ENCODE measurements at regions not wholly inside any gene's neighbourhood (a gene's known extent, or its start where the extent isn't known, plus 50 kb on each side); places are given as distances from the start of the nearest gene placed in this dataset.

GRCh38 chr10:53597835-53598251, 825.3 kb upstream of the MBL2 start:
- H3K27ac ChIP-seq: no peak overlapping the region

GRCh38 chr10:53580465-53580864, 807.9 kb upstream of the MBL2 start:
- no peak overlapping the region for H3K27ac ChIP-seq
- no peak for TF ChIP-seq ZFX (IDR thresholded peaks at IDR 0.05; ENCODE audit: borderline replicate concordance)
- TF ChIP-seq CTCF (IDR thresholded peaks at IDR 0.05): no peak

More at GRCh38 chr10:53597835-53598251, 825.3 kb upstream of the MBL2 start:
- TF ChIP-seq ZFX (IDR thresholded peaks at IDR 0.05; ENCODE audit: borderline replicate concordance) (no peak), CTCF (IDR thresholded peaks at IDR 0.05) (no peak)

- H3K27ac ChIP-seq: no peak overlapping the region
- TF ChIP-seq ZFX (IDR thresholded peaks at IDR 0.05; ENCODE audit: borderline replicate concordance) (no peak), CTCF (IDR thresholded peaks at IDR 0.05) (no peak)
Observed at GRCh38 chr10:53579773-53580172, 807.2 kb upstream of the MBL2 start.

GRCh38 chr10:53574024-53574423, 801.4 kb upstream of the MBL2 start:
- H3K27ac ChIP-seq: no peak overlapping the region
- TF ChIP-seq CTCF (IDR thresholded peaks at IDR 0.05) (no peak), ZFX (IDR thresholded peaks at IDR 0.05; ENCODE audit: borderline replicate concordance) (no peak)

GRCh38 chr10:53573498-53573897, 800.9 kb upstream of the MBL2 start:
- H3K27ac ChIP-seq: no peak overlapping the region
- no peak for TF ChIP-seq CTCF (IDR thresholded peaks at IDR 0.05)
- no peak for TF ChIP-seq ZFX (IDR thresholded peaks at IDR 0.05; ENCODE audit: borderline replicate concordance)

- no peak overlapping the region for H3K27ac ChIP-seq
- TF ChIP-seq ZFX (IDR thresholded peaks at IDR 0.05; ENCODE audit: borderline replicate concordance) (no peak), CTCF (IDR thresholded peaks at IDR 0.05) (no peak)
Observed at GRCh38 chr10:53572799-53573198, 800.2 kb upstream of the MBL2 start.

GRCh38 chr10:53570221-53570620, 797.6 kb upstream of the MBL2 start:
- H3K27ac ChIP-seq: no peak overlapping the region
- no peak for TF ChIP-seq CTCF (IDR thresholded peaks at IDR 0.05)
- TF ChIP-seq ZFX (IDR thresholded peaks at IDR 0.05; ENCODE audit: borderline replicate concordance): no peak

Measured in 22Rv1 (cell line).